T-helper 17 cell (primary cell): ENCODE measurements at regions not wholly inside any gene's neighbourhood (a gene's known extent, or its start where the extent isn't known, plus 50 kb on each side); places are given as distances from the start of the nearest gene placed in this dataset.

Source experiments
- ATAC-seq: fragments of 150-1000 bp; cut with Tn5 transposase; 2 replicates; pipeline ENCODE4 v1.10.0; 2021; ENCODE audit warnings: mild to moderate bottlenecking, moderate library complexity
- DNase-seq, 3 donors: peaks; one replicate each; pipeline versions ENCODE4 v3.0.0 to v3.0.0-alpha.2; 2020 to 2021
- H3K9me3 ChIP-seq: one replicate; pipeline ENCODE4 v1.7.0; 2013; ENCODE audit warnings: low read length, mild to moderate bottlenecking; ENCODE audit not compliant: control insufficient read depth, poor library complexity, severe bottlenecking
- H3K27ac Mint-ChIP-seq: one replicate; pipeline ENCODE4 v1.8.0; 2022; ENCODE audit warnings: mild to moderate bottlenecking, moderate library complexity, mixed read lengths
- H3K27me3 Mint-ChIP-seq: one replicate; pipeline ENCODE4 v1.8.0; 2022; ENCODE audit warnings: mixed read lengths
- H3K36me3 Mint-ChIP-seq: one replicate; pipeline ENCODE4 v1.8.0; 2022; ENCODE audit warnings: low read depth, mixed read lengths
- H3K4me1 Mint-ChIP-seq: one replicate; pipeline ENCODE4 v1.8.0; 2022; ENCODE audit warnings: mild to moderate bottlenecking, mixed read lengths
- H3K4me3 Mint-ChIP-seq: one replicate; pipeline ENCODE4 v1.8.0; 2022; ENCODE audit warnings: mild to moderate bottlenecking, moderate library complexity, mixed read lengths

GRCh38 chr6:47391675-47392074 is 82.0 kb upstream of the TNFRSF21 start:
- H3K4me1 Mint-ChIP-seq: no peaks in the 10 kb centered on the region
- no peak overlapping the region for H3K4me3 Mint-ChIP-seq
- peaks cover 8% of the 10 kb centered on the region for H3K36me3 Mint-ChIP-seq
- H3K9me3 ChIP-seq: no peaks in the 10 kb centered on the region
- H3K27ac Mint-ChIP-seq: no peak overlapping the region
- DNase-seq (no peak), ATAC-seq (no peak)
- no peaks in the 10 kb centered on the region for H3K27me3 Mint-ChIP-seq

GRCh38 chr6:47392251-47392650 is 82.5 kb upstream of the TNFRSF21 start:
- no peaks in the 10 kb centered on the region for H3K9me3 ChIP-seq
- Mint-ChIP-seq H3K4me1 (no peaks in the 10 kb centered on the region), H3K27me3 (no peaks in the 10 kb centered on the region), H3K4me3 (no peak overlapping the region), H3K36me3 (peaks cover 8% of the 10 kb centered on the region), H3K27ac (no peak overlapping the region)
- DNase-seq: no peak
- ATAC-seq: no peak

- no peaks in the 10 kb centered on the region for H3K36me3 Mint-ChIP-seq
- ATAC-seq (no peak), DNase-seq (no peak)
- no peaks in the 10 kb centered on the region for H3K9me3 ChIP-seq
- no peak overlapping the region for H3K27ac Mint-ChIP-seq
- no peak overlapping the region for H3K4me3 Mint-ChIP-seq
- H3K27me3 Mint-ChIP-seq: peaks cover 3% of the 10 kb centered on the region
- no peaks in the 10 kb centered on the region for H3K4me1 Mint-ChIP-seq
These were observed 81.1 kb upstream of the CD2AP start for GRCh38 chr6:47396401-47397069.

GRCh38 chr6:47400581-47400980 is 77.0 kb upstream of the CD2AP start:
- no peak for ATAC-seq
- no peaks in the 10 kb centered on the region for H3K9me3 ChIP-seq
- no peak overlapping the region for H3K27ac Mint-ChIP-seq
- peaks cover 14% of the 10 kb centered on the region for H3K27me3 Mint-ChIP-seq
- no peak for DNase-seq
- H3K4me3 Mint-ChIP-seq: no peak overlapping the region
- H3K4me1 Mint-ChIP-seq: no peaks in the 10 kb centered on the region
- H3K36me3 Mint-ChIP-seq: peaks cover 4% of the 10 kb centered on the region

GRCh38 chr6:47402081-47402480 is 75.5 kb upstream of the CD2AP start:
- Mint-ChIP-seq H3K36me3 (peaks cover 6% of the 10 kb centered on the region), H3K27me3 (peaks cover 15% of the 10 kb centered on the region), H3K27ac (no peak overlapping the region), H3K4me3 (no peak overlapping the region), H3K4me1 (no peaks in the 10 kb centered on the region)
- no peak for DNase-seq
- no peak for ATAC-seq
- H3K9me3 ChIP-seq: no peaks in the 10 kb centered on the region

GRCh38 chr6:47403056-47403455 is 74.5 kb upstream of the CD2AP start:
- no peak overlapping the region for H3K4me3 Mint-ChIP-seq
- H3K9me3 ChIP-seq: no peaks in the 10 kb centered on the region
- DNase-seq (no peak), ATAC-seq (no peak)
- H3K36me3 Mint-ChIP-seq: peaks cover 6% of the 10 kb centered on the region
- H3K27me3 Mint-ChIP-seq: peaks cover 23% of the 10 kb centered on the region
- H3K4me1 Mint-ChIP-seq: no peaks in the 10 kb centered on the region
- no peak overlapping the region for H3K27ac Mint-ChIP-seq

- H3K36me3 Mint-ChIP-seq: peaks cover 6% of the 10 kb centered on the region
- H3K27ac Mint-ChIP-seq: no peak overlapping the region
- H3K27me3 Mint-ChIP-seq: peaks cover 25% of the 10 kb centered on the region
- DNase-seq (no peak), ATAC-seq (no peak)
- H3K4me3 Mint-ChIP-seq: no peak overlapping the region
- H3K9me3 ChIP-seq: no peaks in the 10 kb centered on the region
- no peaks in the 10 kb centered on the region for H3K4me1 Mint-ChIP-seq
These were observed 73.8 kb upstream of the CD2AP start for GRCh38 chr6:47403801-47404200.

- Mint-ChIP-seq H3K27me3 (peaks cover 25% of the 10 kb centered on the region), H3K36me3 (peaks cover 6% of the 10 kb centered on the region), H3K27ac (no peak overlapping the region), H3K4me1 (no peaks in the 10 kb centered on the region), H3K4me3 (no peak overlapping the region)
- ATAC-seq (no peak), DNase-seq (no peak)
- H3K9me3 ChIP-seq: no peaks in the 10 kb centered on the region
These were observed 73.2 kb upstream of the CD2AP start for GRCh38 chr6:47404435-47404834.

- Mint-ChIP-seq H3K4me1 (no peaks in the 10 kb centered on the region), H3K27me3 (peaks cover 25% of the 10 kb centered on the region), H3K4me3 (no peak overlapping the region), H3K36me3 (peaks cover 6% of the 10 kb centered on the region), H3K27ac (no peak overlapping the region)
- no peaks in the 10 kb centered on the region for H3K9me3 ChIP-seq
- no peak for ATAC-seq
- no peak for DNase-seq
These were observed 72.3 kb upstream of the CD2AP start for GRCh38 chr6:47405273-47405672.

GRCh38 chr6:47407300-47408281 is 70.0 kb upstream of the CD2AP start:
- Mint-ChIP-seq H3K27ac (no peak overlapping the region), H3K27me3 (peaks cover 18% of the 10 kb centered on the region), H3K36me3 (peaks cover 6% of the 10 kb centered on the region), H3K4me3 (no peak overlapping the region), H3K4me1 (no peaks in the 10 kb centered on the region)
- ATAC-seq (no peak), DNase-seq (no peak)
- no peaks in the 10 kb centered on the region for H3K9me3 ChIP-seq

GRCh38 chr6:47413752-47414422 is 63.7 kb upstream of the CD2AP start:
- no peaks in the 10 kb centered on the region for H3K9me3 ChIP-seq
- peak overlapping the region; percentile 82 for H3K27ac Mint-ChIP-seq
- no peaks in the 10 kb centered on the region for H3K27me3 Mint-ChIP-seq
- DNase-seq: peak in 1 of 3 donors; percentile 13
- H3K4me1 Mint-ChIP-seq: peaks cover 13% of the 10 kb centered on the region
- peak; percentile 87 for ATAC-seq
- no peaks in the 10 kb centered on the region for H3K36me3 Mint-ChIP-seq
- H3K4me3 Mint-ChIP-seq: peak overlapping the region; percentile 91

- Mint-ChIP-seq H3K36me3 (no peaks in the 10 kb centered on the region), H3K4me3 (peak overlapping the region; percentile 91), H3K4me1 (peaks cover 13% of the 10 kb centered on the region), H3K27ac (peak overlapping the region; percentile 82), H3K27me3 (no peaks in the 10 kb centered on the region)
- no peaks in the 10 kb centered on the region for H3K9me3 ChIP-seq
- peak; percentile 72 for ATAC-seq
- no peak for DNase-seq
These were observed 63.0 kb upstream of the CD2AP start for GRCh38 chr6:47414423-47415167.
